Activated B cell treated with CpG ODN at 0.5 μM for 24 hours (primary cell): ENCODE measurements at regions not wholly inside any gene's neighbourhood (a gene's known extent, or its start where the extent isn't known, plus 50 kb on each side); places are given as distances from the start of the nearest gene placed in this dataset.

ENCODE experiments used
- ATAC-seq: fragments of 200-7000 bp; cut with Tn5 transposase; one replicate; pipeline ENCODE4 v1.10.0; 2021; ENCODE audit warnings: low read depth, mild to moderate bottlenecking, moderate library complexity
- CTCF ChIA-PET: fragments of 350-600 bp; sonication (Branson Sonifier 250); formaldehyde crosslinking; loops from one replicate; lab custom pipeline; 2021; ENCODE audit warnings: antibody characterized with exemption; lab: Charles Lee
- POLR2A ChIA-PET: fragments of 350-600 bp; sonication (Branson Sonifier 250); formaldehyde crosslinking; loops from one replicate; lab custom pipeline; 2021; ENCODE audit warnings: antibody characterized with exemption; lab: Charles Lee
- DNase-seq: peaks from one replicate; pipeline ENCODE4 v3.0.0; 2022
- H3K27ac Mint-ChIP-seq: one replicate; pipeline ENCODE4 v1.8.0; 2020; ENCODE audit warnings: mixed read lengths
- H3K27me3 Mint-ChIP-seq: one replicate; pipeline ENCODE4 v1.8.0; 2021; ENCODE audit warnings: mixed read lengths
- H3K36me3 Mint-ChIP-seq: one replicate; pipeline ENCODE4 v1.8.0; 2021; ENCODE audit warnings: low read depth, mixed read lengths
- H3K4me1 Mint-ChIP-seq: one replicate; pipeline ENCODE4 v1.8.0; 2021; ENCODE audit warnings: mixed read lengths
- H3K4me3 Mint-ChIP-seq: one replicate; pipeline ENCODE4 v1.8.0; 2020; ENCODE audit warnings: mild to moderate bottlenecking, mixed read lengths
- H3K9me3 Mint-ChIP-seq: one replicate; pipeline ENCODE4 v1.8.0; 2020; ENCODE audit warnings: mixed read lengths
- intact Hi-C: fragments of 100-400 bp; cut with micrococcal nuclease; formaldehyde crosslinking; loops from one replicate; pipeline ENCODE4 v1.15.1; 2024
- TF ChIP-seq, protein P1 (sequence below): fragments of 200-600 bp; IDR thresholded peaks from one replicate; pipeline ENCODE4 v1.8.0; 2022; ENCODE audit warnings: antibody characterized with exemption, mild to moderate bottlenecking

DNA sequence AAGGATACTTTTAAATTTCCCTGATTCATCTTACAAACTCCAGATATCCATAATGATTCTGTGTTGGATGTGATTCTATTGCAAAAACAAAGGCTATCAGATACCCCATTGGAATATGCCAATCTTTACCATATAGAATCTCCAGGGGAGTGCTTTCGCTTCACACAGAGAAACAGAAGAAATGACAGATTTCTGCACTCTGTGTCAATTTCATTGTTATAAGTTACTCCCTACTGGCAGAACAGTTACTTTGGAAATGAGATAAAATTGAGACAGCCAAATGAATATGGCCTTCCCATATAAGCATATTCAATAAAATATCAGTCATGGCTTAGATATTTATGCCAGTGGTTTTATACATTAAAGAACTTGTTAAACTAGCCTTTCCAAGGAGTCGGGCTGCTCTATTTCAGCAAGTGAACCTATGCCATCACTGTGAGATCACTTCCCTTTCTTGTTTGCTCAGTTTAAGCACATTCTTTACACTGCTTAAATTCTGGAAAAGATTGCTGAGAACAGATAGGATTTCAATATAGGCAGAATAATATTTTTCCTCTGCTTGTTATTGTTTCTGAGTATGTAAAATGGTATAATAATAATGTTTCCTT, 127.5 kb upstream of the ANXA10 start:
- Mint-ChIP-seq H3K4me1 (no peaks in the 10 kb centered on the region), H3K27me3 (no peaks in the 10 kb centered on the region), H3K4me3 (no peak overlapping the region), H3K27ac (no peak overlapping the region), H3K9me3 (peaks cover 5% of the 10 kb centered on the region), H3K36me3 (no peaks in the 10 kb centered on the region)
- ChIA-PET CTCF (no interaction called here), POLR2A (no interaction called here)
- no peak for ATAC-seq
- TF ChIP-seq, protein P1, sequence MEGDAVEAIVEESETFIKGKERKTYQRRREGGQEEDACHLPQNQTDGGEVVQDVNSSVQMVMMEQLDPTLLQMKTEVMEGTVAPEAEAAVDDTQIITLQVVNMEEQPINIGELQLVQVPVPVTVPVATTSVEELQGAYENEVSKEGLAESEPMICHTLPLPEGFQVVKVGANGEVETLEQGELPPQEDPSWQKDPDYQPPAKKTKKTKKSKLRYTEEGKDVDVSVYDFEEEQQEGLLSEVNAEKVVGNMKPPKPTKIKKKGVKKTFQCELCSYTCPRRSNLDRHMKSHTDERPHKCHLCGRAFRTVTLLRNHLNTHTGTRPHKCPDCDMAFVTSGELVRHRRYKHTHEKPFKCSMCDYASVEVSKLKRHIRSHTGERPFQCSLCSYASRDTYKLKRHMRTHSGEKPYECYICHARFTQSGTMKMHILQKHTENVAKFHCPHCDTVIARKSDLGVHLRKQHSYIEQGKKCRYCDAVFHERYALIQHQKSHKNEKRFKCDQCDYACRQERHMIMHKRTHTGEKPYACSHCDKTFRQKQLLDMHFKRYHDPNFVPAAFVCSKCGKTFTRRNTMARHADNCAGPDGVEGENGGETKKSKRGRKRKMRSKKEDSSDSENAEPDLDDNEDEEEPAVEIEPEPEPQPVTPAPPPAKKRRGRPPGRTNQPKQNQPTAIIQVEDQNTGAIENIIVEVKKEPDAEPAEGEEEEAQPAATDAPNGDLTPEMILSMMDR, result no peak
- intact Hi-C loops, result no loop called here
- DNase-seq, result no peak

DNA sequence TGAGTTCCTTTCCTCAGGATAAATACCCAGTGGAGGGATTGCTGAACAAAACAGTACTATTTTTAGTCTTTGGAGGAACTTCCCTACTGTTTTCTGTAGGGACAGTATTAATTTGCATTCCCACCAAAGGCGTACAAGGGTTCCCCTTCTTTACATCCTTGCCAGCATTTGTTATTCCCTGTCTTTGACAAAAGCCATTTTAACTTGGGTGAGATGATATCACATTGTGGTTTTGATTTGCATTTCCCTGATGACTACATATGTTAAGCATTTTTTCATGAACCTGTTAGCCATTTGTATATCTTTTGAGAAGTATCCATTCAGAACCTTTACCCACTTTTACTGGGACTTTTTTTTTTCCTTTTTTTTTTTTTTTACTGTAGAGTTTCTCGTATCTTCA, 126.2 kb upstream of the ANXA10 start:
- TF ChIP-seq, protein P1, result no peak
- H3K27ac Mint-ChIP-seq, result no peak overlapping the region
- POLR2A ChIA-PET, result no interaction called here
- H3K4me3 Mint-ChIP-seq, result no peak overlapping the region
- H3K36me3 Mint-ChIP-seq, result no peaks in the 10 kb centered on the region
- peaks cover 4% of the 10 kb centered on the region for H3K9me3 Mint-ChIP-seq
- no peaks in the 10 kb centered on the region for H3K4me1 Mint-ChIP-seq
- ATAC-seq (no peak), DNase-seq (no peak)
- no peaks in the 10 kb centered on the region for H3K27me3 Mint-ChIP-seq
- intact Hi-C loops, result no loop called here
- CTCF ChIA-PET, result no interaction called here

DNA sequence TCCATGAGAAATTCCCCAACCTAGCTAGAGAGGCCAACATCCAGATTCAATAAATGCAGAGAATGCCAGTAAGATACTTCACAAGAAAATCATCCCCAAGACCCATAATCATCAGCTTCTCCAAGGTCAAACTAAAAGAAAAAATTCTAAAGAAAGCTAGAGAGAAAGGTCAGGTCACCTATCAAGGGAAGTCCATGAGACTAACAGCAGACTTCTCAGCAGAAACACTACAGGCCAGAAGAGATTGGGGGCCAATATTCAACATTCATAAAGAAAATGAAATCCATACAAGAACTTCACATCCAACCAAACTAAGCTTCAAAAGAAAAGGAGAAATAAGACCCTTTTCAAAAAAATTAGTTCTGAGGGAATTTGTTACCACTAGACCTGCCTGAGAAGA, 118.8 kb upstream of the ANXA10 start:
- no peaks in the 10 kb centered on the region for H3K27me3 Mint-ChIP-seq
- ChIA-PET POLR2A (no interaction called here), CTCF (no interaction called here)
- H3K36me3 Mint-ChIP-seq, result no peaks in the 10 kb centered on the region
- no peak overlapping the region for H3K27ac Mint-ChIP-seq
- TF ChIP-seq, protein P1, result no peak
- H3K4me3 Mint-ChIP-seq, result no peak overlapping the region
- intact Hi-C loops, result no loop called here
- DNase-seq (no peak), ATAC-seq (no peak)
- peaks cover 28% of the 10 kb centered on the region for H3K9me3 Mint-ChIP-seq
- no peaks in the 10 kb centered on the region for H3K4me1 Mint-ChIP-seq

DNA sequence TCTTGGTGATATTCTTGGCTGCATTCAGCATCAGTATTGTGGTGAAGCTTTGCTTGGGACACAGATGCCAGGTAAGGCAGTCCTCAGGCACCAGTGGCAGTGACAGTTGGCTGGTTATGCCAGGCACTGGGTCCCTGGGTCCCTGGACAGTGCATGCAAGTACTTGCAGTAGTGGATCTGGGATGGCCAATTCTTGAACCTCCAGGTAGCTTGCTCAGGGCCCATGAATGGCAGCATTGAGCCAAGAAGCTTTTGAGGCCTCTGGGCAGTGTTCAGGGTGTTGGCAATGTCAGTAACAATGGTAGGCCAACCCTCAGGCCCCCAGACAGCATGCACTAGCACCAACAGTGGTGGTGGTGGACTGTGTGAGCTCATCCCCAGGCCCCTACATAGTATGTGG, 106.8 kb upstream of the ANXA10 start:
- Mint-ChIP-seq H3K4me1 (no peaks in the 10 kb centered on the region), H3K27me3 (no peaks in the 10 kb centered on the region), H3K27ac (no peak overlapping the region), H3K36me3 (no peaks in the 10 kb centered on the region), H3K4me3 (no peak overlapping the region), H3K9me3 (peaks cover 14% of the 10 kb centered on the region)
- ATAC-seq (no peak), DNase-seq (no peak)
- ChIA-PET CTCF (no interaction called here), POLR2A (no interaction called here)
- TF ChIP-seq, protein P1, result no peak
- intact Hi-C loops, result no loop called here

DNA sequence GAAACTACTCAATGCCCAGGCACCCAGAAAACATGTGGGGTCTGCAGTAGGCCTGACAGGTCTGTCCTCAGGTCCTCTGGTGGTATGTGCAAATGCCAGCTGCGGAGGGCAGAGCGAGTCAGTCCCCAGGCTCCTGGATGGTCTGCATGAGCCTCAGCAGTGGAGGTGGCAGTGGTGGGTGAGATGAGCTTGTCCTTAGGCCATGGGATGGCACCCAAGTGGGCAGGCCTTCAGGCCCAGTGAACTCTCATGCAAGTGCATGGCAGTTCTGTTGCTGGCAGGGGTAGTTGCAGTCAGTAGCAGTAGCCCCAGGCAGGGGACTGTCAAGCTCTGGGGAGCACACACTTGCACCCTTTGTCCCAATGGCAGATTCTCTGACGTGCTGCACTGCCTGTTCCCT, 106.3 kb upstream of the ANXA10 start:
- H3K36me3 Mint-ChIP-seq, result no peaks in the 10 kb centered on the region
- ChIA-PET POLR2A (no interaction called here), CTCF (no interaction called here)
- H3K27ac Mint-ChIP-seq, result no peak overlapping the region
- ATAC-seq (no peak), DNase-seq (no peak)
- peaks cover 14% of the 10 kb centered on the region for H3K9me3 Mint-ChIP-seq
- no peak overlapping the region for H3K4me3 Mint-ChIP-seq
- TF ChIP-seq, protein P1, result no peak
- H3K4me1 Mint-ChIP-seq, result no peaks in the 10 kb centered on the region
- H3K27me3 Mint-ChIP-seq, result no peaks in the 10 kb centered on the region
- intact Hi-C loops, result no loop called here
